NCI-H226 (cell line): ENCODE measurements at regions not wholly inside any gene's neighbourhood (a gene's known extent, or its start where the extent isn't known, plus 50 kb on each side); places are given as distances from the start of the nearest gene placed in this dataset.

Experiments used
- DNase-seq: peaks from one replicate; pipeline ENCODE4 v3.0.0-alpha.2; 2015

GRCh38 chr3:174791161-174791560 is 68.0 kb upstream of the NAALADL2 start:
- DNase-seq = no peak

- no peak for DNase-seq
Observed at GRCh38 chr3:174792864-174793263, 66.3 kb upstream of the NAALADL2 start.
